ENCODE measurements at regions not wholly inside any gene's neighbourhood (a gene's known extent, or its start where the extent isn't known, plus 50 kb on each side); places are given as distances from the start of the nearest gene placed in this dataset.

GRCh38 chr20:63077705-63078104 lies 70.9 kb upstream of the BHLHE23 start:
- Histone ChIP-seq H3K36me3 (no peaks in the 10 kb centered on the region), H3K27me3 (peaks cover 36% of the 10 kb centered on the region), H3K27ac (no peak overlapping the region), H3K9me3 (peaks cover 15 to 18% of the 10 kb centered on the region in 2 donors), H3K4me3 (no peak overlapping the region), H3K4me1 (no peaks in the 10 kb centered on the region)
- in situ Hi-C loops (cut with MboI; ENCODE audit: low pct_ligation_motif_present in 1 of 4, low pct_unique_long_range_greater_than_20kb in 1 of 4, low sequenced_read_pairs in 3 of 4) (no loop called here), intact Hi-C loops (cut with DNase I; ENCODE audit: low total_unique reads) (no loop called here)
- TF ChIP-seq CTCF (IDR thresholded peaks at IDR 0.05) (no peak), EP300 (IDR thresholded peaks at IDR 0.05; ENCODE audit: low read depth) (no peak), POLR2AphosphoS5 (IDR thresholded peaks at IDR 0.05) (no peak), POLR2A (IDR thresholded peaks at IDR 0.05) (no peak)
- DNase-seq, result no peak

GRCh38 chr20:63076421-63076820 lies 69.7 kb upstream of the BHLHE23 start:
- Histone ChIP-seq H3K9me3 (peaks cover 15 to 18% of the 10 kb centered on the region in 2 donors), H3K27me3 (peaks cover 42% of the 10 kb centered on the region), H3K27ac (no peak overlapping the region), H3K36me3 (no peaks in the 10 kb centered on the region), H3K4me1 (no peaks in the 10 kb centered on the region), H3K4me3 (no peak overlapping the region)
- in situ Hi-C loops (cut with MboI; ENCODE audit: low pct_ligation_motif_present in 1 of 4, low pct_unique_long_range_greater_than_20kb in 1 of 4, low sequenced_read_pairs in 3 of 4), result no loop called here
- intact Hi-C loops (cut with DNase I; ENCODE audit: low total_unique reads), result no loop called here
- TF ChIP-seq POLR2A (IDR thresholded peaks at IDR 0.05), result no peak
- no peak for TF ChIP-seq CTCF (IDR thresholded peaks at IDR 0.05)
- TF ChIP-seq EP300 (IDR thresholded peaks at IDR 0.05; ENCODE audit: low read depth), result no peak
- no peak for TF ChIP-seq POLR2AphosphoS5 (IDR thresholded peaks at IDR 0.05)
- 67 to 80% methylated on average over 1 to 5 of the region's 5 CpGs for WGBS, 2 donors (ENCODE audit: low coverage in 1 of 2)
- DNase-seq, result no peak

- no peaks in the 10 kb centered on the region for H3K4me1 ChIP-seq
- no peaks in the 10 kb centered on the region for H3K36me3 ChIP-seq
- peaks cover 15 to 18% of the 10 kb centered on the region in 2 donors for H3K9me3 ChIP-seq
- H3K27ac ChIP-seq, result no peak overlapping the region
- DNase-seq, result no peak
- peaks cover 50% of the 10 kb centered on the region for H3K27me3 ChIP-seq
- 64 to 77% methylated on average over 7 to 9 of the region's 9 CpGs for WGBS, 2 donors (ENCODE audit: low coverage in 1 of 2)
- no peak for TF ChIP-seq POLR2AphosphoS5 (IDR thresholded peaks at IDR 0.05)
- TF ChIP-seq CTCF (IDR thresholded peaks at IDR 0.05), result no peak
- no peak overlapping the region for H3K4me3 ChIP-seq
- in situ Hi-C loops (cut with MboI; ENCODE audit: low pct_ligation_motif_present in 1 of 4, low pct_unique_long_range_greater_than_20kb in 1 of 4, low sequenced_read_pairs in 3 of 4), result no loop called here
- intact Hi-C loops (cut with DNase I; ENCODE audit: low total_unique reads), result no loop called here
These were observed 67.9 kb upstream of the BHLHE23 start for GRCh38 chr20:63074631-63075030.

- Histone ChIP-seq H3K27me3 (peaks cover 53% of the 10 kb centered on the region), H3K9me3 (peaks cover 15 to 18% of the 10 kb centered on the region in 2 donors), H3K4me1 (no peaks in the 10 kb centered on the region), H3K36me3 (no peaks in the 10 kb centered on the region), H3K27ac (no peak overlapping the region), H3K4me3 (no peak overlapping the region)
- intact Hi-C loops (cut with DNase I; ENCODE audit: low total_unique reads), result no loop called here
- 83 to 86% methylated on average over 4 to 9 of the region's 9 CpGs for WGBS, 2 donors (ENCODE audit: low coverage in 1 of 2)
- TF ChIP-seq POLR2AphosphoS5 (IDR thresholded peaks at IDR 0.05), result no peak
- no peak for TF ChIP-seq CTCF (IDR thresholded peaks at IDR 0.05)
- no peak for TF ChIP-seq EP300 (IDR thresholded peaks at IDR 0.05; ENCODE audit: low read depth)
- no peak for TF ChIP-seq POLR2A (IDR thresholded peaks at IDR 0.05)
- in situ Hi-C loops (cut with MboI; ENCODE audit: low pct_ligation_motif_present in 1 of 4, low pct_unique_long_range_greater_than_20kb in 1 of 4, low sequenced_read_pairs in 3 of 4), result no loop called here
- DNase-seq, result no peak
These were observed 67.4 kb upstream of the BHLHE23 start for GRCh38 chr20:63074182-63074581.
